OCI-LY1 (cell line): ENCODE measurements at regions not wholly inside any gene's neighbourhood (a gene's known extent, or its start where the extent isn't known, plus 50 kb on each side); places are given as distances from the start of the nearest gene placed in this dataset.

Source experiments
- H2AFZ ChIP-seq: fragments of 200-600 bp; sonication (generic), shearing (Covaris generic); 2 replicates; pipeline ENCODE4 v1.6.0; 2014; ENCODE audit warnings: antibody characterized with exemption, mild to moderate bottlenecking, low read length
- H3F3A ChIP-seq: fragments of 200-600 bp; sonication (generic), shearing (Covaris generic); 2 replicates; pipeline ENCODE4 v1.6.0; 2014; ENCODE audit warnings: mild to moderate bottlenecking, antibody characterized with exemption, low read length, moderate library complexity; ENCODE audit not compliant: insufficient read depth
- H3K27ac ChIP-seq: fragments of 200-600 bp; sonication (generic); 2 replicates; pipeline ENCODE4 v1.5.1; 2014; ENCODE audit warnings: low read length, mixed run types, mild to moderate bottlenecking, low read depth; ENCODE audit not compliant: poor library complexity, severe bottlenecking
- H3K27me3 ChIP-seq: fragments of 200-600 bp; sonication (generic); 2 replicates; pipeline ENCODE4 v1.6.0; 2014; ENCODE audit warnings: antibody characterized with exemption, mild to moderate bottlenecking, low read length, moderate library complexity; ENCODE audit not compliant: insufficient read depth
- H3K36me3 ChIP-seq: fragments of 200-600 bp; sonication (generic); 2 replicates; pipeline ENCODE4 v1.6.1; 2014; ENCODE audit warnings: mild to moderate bottlenecking, antibody characterized with exemption, low read length, moderate library complexity, mixed read lengths; ENCODE audit not compliant: insufficient read depth
- H3K4me1 ChIP-seq: fragments of 200-600 bp; sonication (generic); 2 replicates; pipeline ENCODE4 v1.5.1; 2014; ENCODE audit warnings: mild to moderate bottlenecking, low read length, moderate library complexity; ENCODE audit not compliant: insufficient read depth, severe bottlenecking
- H3K4me2 ChIP-seq: fragments of 200-600 bp; sonication (generic), shearing (Covaris generic); 2 replicates; pipeline ENCODE4 v1.6.1; 2014; ENCODE audit warnings: low read length
- H3K4me3 ChIP-seq: fragments of 200-600 bp; sonication (generic); 2 replicates; pipeline ENCODE4 v1.5.1; 2014; ENCODE audit warnings: low read length, low read depth, mild to moderate bottlenecking, mixed read lengths; ENCODE audit not compliant: poor library complexity, severe bottlenecking
- H3K79me2 ChIP-seq: fragments of 200-600 bp; shearing (Covaris generic); 2 replicates; pipeline ENCODE4 v1.6.1; 2016; ENCODE audit warnings: mixed run types, low read length, mixed read lengths; ENCODE audit not compliant: insufficient read depth
- H3K9ac ChIP-seq: fragments of 200-600 bp; sonication (generic), shearing (Covaris generic); 2 replicates; pipeline ENCODE4 v1.6.1; 2014; ENCODE audit warnings: mild to moderate bottlenecking, low read length, mixed read lengths
- H3K9me2 ChIP-seq: fragments of 200-600 bp; sonication (generic), shearing (Covaris generic); 2 replicates; pipeline ENCODE4 v1.6.1; 2014; ENCODE audit warnings: low read depth, mild to moderate bottlenecking, low read length, mixed read lengths
- H3K9me3 ChIP-seq: fragments of 200-600 bp; shearing (Covaris generic); 2 replicates; pipeline ENCODE4 v1.6.1; 2014; ENCODE audit warnings: low read length, mixed read lengths
- H4K20me1 ChIP-seq: fragments of 200-600 bp; sonication (generic), shearing (Covaris generic); 2 replicates; pipeline ENCODE4 v1.6.0; 2016; ENCODE audit warnings: mild to moderate bottlenecking, low read length; ENCODE audit not compliant: insufficient read depth
- CTCF ChIP-seq: fragments of 200-600 bp; sonication (generic), shearing (Covaris generic); IDR thresholded peaks from 2 replicates; pipeline ENCODE4 v1.5.1; 2017; ENCODE audit warnings: mild to moderate bottlenecking, antibody characterized with exemption, low read length, moderate library complexity, mixed read lengths
- EZH2 ChIP-seq: fragments of 200-600 bp; sonication (generic), shearing (Covaris generic); IDR thresholded peaks from 2 replicates; pipeline ENCODE4 v1.8.0; 2017; ENCODE audit warnings: borderline replicate concordance, mixed run types, mild to moderate bottlenecking, antibody characterized with exemption, low read length, moderate library complexity, mixed read lengths

DNA sequence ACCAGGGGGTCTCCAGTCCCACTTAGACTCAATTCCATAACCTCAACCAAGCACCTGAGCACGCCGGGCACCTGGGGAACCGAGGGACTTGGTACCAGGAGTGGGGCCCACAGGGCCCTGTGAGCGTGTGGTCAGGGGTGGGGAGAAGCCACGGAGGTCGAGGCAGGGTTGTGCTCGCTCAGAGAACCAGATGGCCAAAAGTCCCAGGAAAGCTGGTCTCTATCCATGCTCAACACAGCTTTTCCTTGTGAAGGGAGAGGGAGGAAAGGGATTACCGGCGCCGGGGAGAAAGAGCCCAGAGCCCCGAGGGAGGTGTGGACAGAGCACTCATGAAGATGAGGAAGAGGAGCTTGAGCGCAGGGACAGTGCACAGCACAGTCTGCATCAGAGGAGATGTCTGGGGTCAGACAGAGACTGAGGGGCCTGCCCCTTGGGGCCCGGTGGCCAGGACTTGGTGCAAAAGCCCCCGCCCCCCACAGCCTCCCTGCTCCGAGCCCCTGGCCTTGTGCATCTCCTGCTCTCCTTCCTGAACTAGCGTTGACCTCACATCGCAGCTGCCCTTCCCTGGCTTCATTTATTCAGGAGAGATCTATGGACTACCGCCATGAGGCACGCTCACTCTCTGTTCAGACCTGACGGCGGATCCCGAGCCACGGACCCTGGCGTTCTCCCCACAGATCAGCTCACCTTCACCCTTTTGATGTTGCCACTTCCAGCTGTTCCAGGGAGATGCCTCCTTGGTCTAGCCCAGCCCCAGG lies 355.4 kb upstream of the TNRC6C start:
- H2AFZ ChIP-seq, result no peak overlapping the region
- no peaks in the 10 kb centered on the region for H4K20me1 ChIP-seq
- H3K9ac ChIP-seq, result no peak overlapping the region
- H3K9me3 ChIP-seq, result no peaks in the 10 kb centered on the region
- H3K9me2 ChIP-seq, result no peaks in the 10 kb centered on the region
- no peak overlapping the region for H3K4me2 ChIP-seq
- H3K27ac ChIP-seq, result no peak overlapping the region
- no peaks in the 10 kb centered on the region for H3K79me2 ChIP-seq
- H3K36me3 ChIP-seq, result no peaks in the 10 kb centered on the region
- no peak overlapping the region for H3K4me3 ChIP-seq
- no peak for TF ChIP-seq CTCF
- peaks cover 8% of the 10 kb centered on the region; the same call in 1 of the 2 replicates for H3K27me3 ChIP-seq
- H3K4me1 ChIP-seq, result no peaks in the 10 kb centered on the region
- H3F3A ChIP-seq, result no peaks in the 10 kb centered on the region

GRCh38 chr17:77604301-77604972 lies 354.1 kb upstream of the TNRC6C start:
- H4K20me1 ChIP-seq, result no peaks in the 10 kb centered on the region
- H3K27me3 ChIP-seq, result peaks cover 8% of the 10 kb centered on the region; the same call in 1 of the 2 replicates
- no peaks in the 10 kb centered on the region for H3K36me3 ChIP-seq
- no peaks in the 10 kb centered on the region for H3K9me2 ChIP-seq
- H3K4me1 ChIP-seq, result no peaks in the 10 kb centered on the region
- no peak for TF ChIP-seq CTCF
- no peak for TF ChIP-seq EZH2
- no peaks in the 10 kb centered on the region for H3K9me3 ChIP-seq
- H3K4me3 ChIP-seq, result no peak overlapping the region
- no peak overlapping the region for H3K27ac ChIP-seq
- H3K79me2 ChIP-seq, result no peaks in the 10 kb centered on the region
- no peak overlapping the region for H3K4me2 ChIP-seq
- H3K9ac ChIP-seq, result no peak overlapping the region
- H2AFZ ChIP-seq, result no peak overlapping the region
- H3F3A ChIP-seq, result no peaks in the 10 kb centered on the region

DNA sequence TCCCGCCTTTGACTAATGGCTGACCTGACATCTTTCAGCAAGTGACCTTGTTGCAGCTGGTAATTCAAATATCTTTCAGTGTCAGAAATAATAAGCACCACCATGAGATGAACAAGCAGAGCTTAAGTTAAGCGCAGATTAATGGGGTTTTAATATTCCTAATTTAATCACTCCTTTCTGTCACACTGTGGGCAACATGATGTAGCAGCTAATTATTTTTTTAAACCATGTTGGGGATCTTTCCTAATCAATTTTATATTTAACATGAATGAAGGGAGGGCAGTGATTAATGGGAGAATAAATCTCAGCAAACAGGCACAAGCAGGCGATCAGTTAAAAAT lies 353.6 kb upstream of the TNRC6C start:
- Histone ChIP-seq H3K9ac (no peak overlapping the region), H3F3A (no peaks in the 10 kb centered on the region), H3K36me3 (no peaks in the 10 kb centered on the region), H2AFZ (no peak overlapping the region), H3K9me2 (no peaks in the 10 kb centered on the region), H4K20me1 (no peaks in the 10 kb centered on the region), H3K27ac (no peak overlapping the region), H3K4me3 (no peak overlapping the region), H3K79me2 (no peaks in the 10 kb centered on the region), H3K9me3 (no peaks in the 10 kb centered on the region), H3K4me1 (peaks cover 4% of the 10 kb centered on the region), H3K27me3 (peaks cover 8% of the 10 kb centered on the region; the same call in 1 of the 2 replicates), H3K4me2 (no peak overlapping the region)
- TF ChIP-seq CTCF (no peak), EZH2 (no peak)
